ENCODE measurements at regions not wholly inside any gene's neighbourhood (a gene's known extent, or its start where the extent isn't known, plus 50 kb on each side); places are given as distances from the start of the nearest gene placed in this dataset.

DNA sequence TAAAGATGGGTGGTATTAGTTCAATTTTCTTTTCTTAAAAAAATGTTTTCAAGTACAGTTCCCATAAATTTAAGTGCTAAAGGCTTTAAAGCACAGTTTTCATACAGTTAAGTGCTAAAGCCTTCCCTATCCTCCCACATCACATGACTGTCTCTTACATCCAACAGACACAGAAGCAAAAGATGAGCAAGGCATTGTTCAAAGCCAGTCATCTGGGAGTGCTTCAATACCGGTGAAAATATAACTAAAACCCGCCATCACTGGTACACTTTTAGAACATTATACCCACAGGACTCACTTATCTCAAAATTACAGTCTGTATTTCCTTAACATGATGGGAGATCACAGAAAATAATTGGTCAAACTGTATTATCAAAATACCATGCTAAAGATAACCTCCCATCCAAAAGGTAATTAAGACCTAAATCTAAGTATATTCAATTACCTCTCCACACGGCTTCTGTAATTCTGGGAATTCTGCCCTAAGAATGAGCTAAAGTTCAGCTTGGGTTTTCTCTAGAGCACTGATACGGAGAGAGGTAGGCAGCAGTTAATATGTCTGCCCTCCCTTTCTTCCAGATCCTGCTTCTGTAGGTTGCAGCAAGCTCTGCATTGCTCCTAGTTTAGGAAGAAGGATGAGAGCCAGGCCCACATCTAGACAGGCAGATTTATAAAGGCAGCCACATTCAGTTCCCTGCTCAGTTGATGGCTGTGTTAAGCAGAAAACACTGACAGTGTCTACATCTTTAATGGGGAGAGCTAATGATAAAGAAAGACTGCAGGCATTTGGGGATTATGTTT, 474.8 kb upstream of the PFKP start:
- TF ChIP-seq, protein P1, sequence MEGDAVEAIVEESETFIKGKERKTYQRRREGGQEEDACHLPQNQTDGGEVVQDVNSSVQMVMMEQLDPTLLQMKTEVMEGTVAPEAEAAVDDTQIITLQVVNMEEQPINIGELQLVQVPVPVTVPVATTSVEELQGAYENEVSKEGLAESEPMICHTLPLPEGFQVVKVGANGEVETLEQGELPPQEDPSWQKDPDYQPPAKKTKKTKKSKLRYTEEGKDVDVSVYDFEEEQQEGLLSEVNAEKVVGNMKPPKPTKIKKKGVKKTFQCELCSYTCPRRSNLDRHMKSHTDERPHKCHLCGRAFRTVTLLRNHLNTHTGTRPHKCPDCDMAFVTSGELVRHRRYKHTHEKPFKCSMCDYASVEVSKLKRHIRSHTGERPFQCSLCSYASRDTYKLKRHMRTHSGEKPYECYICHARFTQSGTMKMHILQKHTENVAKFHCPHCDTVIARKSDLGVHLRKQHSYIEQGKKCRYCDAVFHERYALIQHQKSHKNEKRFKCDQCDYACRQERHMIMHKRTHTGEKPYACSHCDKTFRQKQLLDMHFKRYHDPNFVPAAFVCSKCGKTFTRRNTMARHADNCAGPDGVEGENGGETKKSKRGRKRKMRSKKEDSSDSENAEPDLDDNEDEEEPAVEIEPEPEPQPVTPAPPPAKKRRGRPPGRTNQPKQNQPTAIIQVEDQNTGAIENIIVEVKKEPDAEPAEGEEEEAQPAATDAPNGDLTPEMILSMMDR (IDR thresholded peaks at IDR 0.05): no peak
- TF ChIP-seq EP300 (IDR thresholded peaks at IDR 0.05) (no peak), POLR2A (IDR thresholded peaks at IDR 0.05) (no peak), POLR2AphosphoS5 (IDR thresholded peaks at IDR 0.05) (no peak)
